T-cell (primary cell): ENCODE measurements at regions not wholly inside any gene's neighbourhood (a gene's known extent, or its start where the extent isn't known, plus 50 kb on each side); places are given as distances from the start of the nearest gene placed in this dataset.

Source experiments
- ATAC-seq, 4 experiments: fragments of 200-7000 bp in 3 of 4; fragments of 150-1000 bp in 1 of 4; cut with Tn5 transposase; replicated peaks in 1 of 4; 1 replicate in 3 of 4; 2 replicates in 1 of 4; pipeline ENCODE4 v1.10.0; 2021; ENCODE audit warnings: moderate library complexity in 3 of 4, mild to moderate bottlenecking in 2 of 4, moderate number of reproducible peaks in 1 of 4
- CTCF ChIA-PET, 2 donors: fragments of 300-600 bp; sonication (Branson Sonifier 250); formaldehyde crosslinking; loops; one replicate each; lab custom pipeline; 2022; ENCODE audit warnings: antibody characterized with exemption in 2 of 2; lab: Charles Lee
- POLR2A ChIA-PET, 2 donors: fragments of 300-600 bp; sonication (Branson Sonifier 250); formaldehyde crosslinking; loops; one replicate each; lab custom pipeline; 2022; ENCODE audit warnings: antibody characterized with exemption in 2 of 2; lab: Charles Lee
- DNase-seq, 35 experiments: peaks; one replicate each; pipeline versions ENCODE4 v3.0.0 to v3.0.0-alpha.2; 2013 to 2023
- H3K27ac ChIP-seq: one replicate; pipeline ENCODE4 v1.5.1; 2013; ENCODE audit warnings: low read length
- H3K27me3 ChIP-seq, 2 experiments: replicated peaks in 1 of 2; 1 replicate in 1 of 2; 2 replicates in 1 of 2; pipeline versions ENCODE4 v1.6.1 to v1.7.0; 2013; ENCODE audit warnings: low read length in 1 of 2, mixed read lengths in 1 of 2; ENCODE audit not compliant: control insufficient read depth in 2 of 2, insufficient read depth in 2 of 2; ENCODE audit errors: extremely low read depth in 1 of 2
- H3K36me3 ChIP-seq, 2 donors: 1 replicate in 1 of 2; 2 replicates in 1 of 2; pipeline versions ENCODE4 v1.6.1 to v1.7.0; 2013; ENCODE audit warnings: low read length in 1 of 2; ENCODE audit not compliant: control insufficient read depth in 2 of 2, insufficient read depth in 1 of 2; ENCODE audit errors: extremely low read depth in 1 of 2
- H3K4me1 ChIP-seq, 2 experiments: 1 replicate in 1 of 2; 2 replicates in 1 of 2; pipeline versions ENCODE4 v1.6.1 to v1.7.0; 2013; ENCODE audit warnings: low read length in 2 of 2, mixed read lengths in 1 of 2; ENCODE audit not compliant: insufficient read depth in 2 of 2, control insufficient read depth in 1 of 2; ENCODE audit errors: extremely low read depth in 1 of 2
- H3K4me3 ChIP-seq, 2 donors: 1 replicate in 1 of 2; 2 replicates in 1 of 2; pipeline versions ENCODE4 v1.5.1 to v1.7.0; 2013; ENCODE audit warnings: mild to moderate bottlenecking in 2 of 2, low read length in 1 of 2, moderate library complexity in 1 of 2; ENCODE audit not compliant: control insufficient read depth in 1 of 2; ENCODE audit errors: extremely low read depth in 1 of 2
- H3K9me3 ChIP-seq: 2 replicates; pipeline ENCODE4 v1.7.0; 2013
- H3K27ac Mint-ChIP-seq, 2 donors: one replicate each; pipeline ENCODE4 v1.8.0; 2020 to 2021; ENCODE audit warnings: mild to moderate bottlenecking in 2 of 2, mixed read lengths in 2 of 2
- H3K27me3 Mint-ChIP-seq, 2 donors: one replicate each; pipeline ENCODE4 v1.8.0; 2021 to 2022; ENCODE audit warnings: mixed read lengths in 2 of 2
- H3K36me3 Mint-ChIP-seq: one replicate; pipeline ENCODE4 v1.8.0; 2021; ENCODE audit warnings: mixed read lengths
- H3K4me1 Mint-ChIP-seq, 3 donors: one replicate each; pipeline ENCODE4 v1.8.0; 2020 to 2022; ENCODE audit warnings: mixed read lengths in 3 of 3, mild to moderate bottlenecking in 1 of 3
- H3K4me3 Mint-ChIP-seq, 3 donors: one replicate each; pipeline ENCODE4 v1.8.0; 2020 to 2022; ENCODE audit warnings: mild to moderate bottlenecking in 3 of 3, mixed read lengths in 3 of 3, moderate library complexity in 3 of 3
- H3K9me3 Mint-ChIP-seq, 3 donors: one replicate each; pipeline ENCODE4 v1.8.0; 2020 to 2022; ENCODE audit warnings: mixed read lengths in 3 of 3
- WGBS: methylation state at CpG from one replicate; pipeline ENCODE4 v1.1.5; 2013; ENCODE audit warnings: missing lambda C conversion rate; ENCODE audit not compliant: insufficient coverage; 5-methylcytosine and 5-hydroxymethylcytosine counted together

- no peaks in the 10 kb centered on the region for H3K36me3 Mint-ChIP-seq
- H3K27me3 Mint-ChIP-seq = no peaks in the 10 kb centered on the region
- Histone ChIP-seq H3K9me3 (no peaks in the 10 kb centered on the region), H3K36me3 (no peaks in the 10 kb centered on the region), H3K27me3 (no peaks in the 10 kb centered on the region), H3K4me1 (no peaks in the 10 kb centered on the region), H3K4me3 (no peak overlapping the region), H3K27ac (no peak overlapping the region)
- no peaks in the 10 kb centered on the region for H3K4me1 Mint-ChIP-seq
- DNase-seq (no peak), ATAC-seq (no peak)
- no peak overlapping the region for H3K4me3 Mint-ChIP-seq
- no peak overlapping the region for H3K27ac Mint-ChIP-seq
- 81% methylated on average over 7 of the region's 7 CpGs for WGBS
- ChIA-PET POLR2A (no interaction called here), CTCF (no interaction called here)
- H3K9me3 Mint-ChIP-seq = peaks cover 14 to 29% (median 20%) of the 10 kb centered on the region in 3 donors
Measured at GRCh38 chr21:20424943-20425342, 573.3 kb upstream of the NCAM2 start.

GRCh38 chr21:20425856-20426255 lies 572.4 kb upstream of the NCAM2 start:
- Histone ChIP-seq H3K4me1 (no peaks in the 10 kb centered on the region), H3K27me3 (no peaks in the 10 kb centered on the region), H3K27ac (no peak overlapping the region), H3K9me3 (no peaks in the 10 kb centered on the region), H3K36me3 (no peaks in the 10 kb centered on the region), H3K4me3 (no peak overlapping the region)
- Mint-ChIP-seq H3K4me3 (no peak overlapping the region), H3K36me3 (no peaks in the 10 kb centered on the region), H3K9me3 (peaks cover 9 to 23% (median 21%) of the 10 kb centered on the region in 3 donors), H3K27me3 (no peaks in the 10 kb centered on the region), H3K4me1 (no peaks in the 10 kb centered on the region), H3K27ac (no peak overlapping the region)
- no peak for ATAC-seq
- ChIA-PET CTCF (no interaction called here), POLR2A (no interaction called here)
- no peak for DNase-seq
- 90% methylated on average over 10 of the region's 12 CpGs for WGBS

- CTCF ChIA-PET = no interaction called here
Measured at GRCh38 chr21:20440338-20440737, 557.9 kb upstream of the NCAM2 start.

GRCh38 chr21:20443558-20444155 lies 554.6 kb upstream of the NCAM2 start:
- no peak overlapping the region for H3K27ac Mint-ChIP-seq
- H3K27me3 ChIP-seq = no peaks in the 10 kb centered on the region
- no peaks in the 10 kb centered on the region for H3K4me1 Mint-ChIP-seq
- ChIA-PET CTCF (interaction anchor here in 1 of 2 donors (0.7 kb wide), 1 partner anchor 9 kb away, joined by 6 read pairs; no protein-coding TSS in a partner anchor), POLR2A (no interaction called here)
- ATAC-seq (no peak), DNase-seq (no peak)
- H3K27me3 Mint-ChIP-seq = no peaks in the 10 kb centered on the region
- H3K27ac ChIP-seq = no peak overlapping the region
- peaks cover 4 to 25% (median 19%) of the 10 kb centered on the region in 3 donors for H3K9me3 Mint-ChIP-seq
- no peaks in the 10 kb centered on the region for H3K4me1 ChIP-seq
- no peaks in the 10 kb centered on the region for H3K36me3 ChIP-seq
- 74% methylated on average over 3 of the region's 13 CpGs for WGBS
- no peak overlapping the region for H3K4me3 ChIP-seq
- no peaks in the 10 kb centered on the region for H3K36me3 Mint-ChIP-seq
- no peaks in the 10 kb centered on the region for H3K9me3 ChIP-seq
- no peak overlapping the region for H3K4me3 Mint-ChIP-seq

More at GRCh38 chr21:20440338-20440737, 557.9 kb upstream of the NCAM2 start:
- H3K9me3 ChIP-seq = no peaks in the 10 kb centered on the region
- H3K36me3 Mint-ChIP-seq = no peaks in the 10 kb centered on the region
- H3K4me1 Mint-ChIP-seq = no peaks in the 10 kb centered on the region
- H3K4me3 ChIP-seq = no peak overlapping the region
- no peaks in the 10 kb centered on the region for H3K27me3 Mint-ChIP-seq
- no peak overlapping the region for H3K4me3 Mint-ChIP-seq
- ATAC-seq (no peak), DNase-seq (no peak)
- no CpG with 5 or more reads among the region's 5 CpGs for WGBS
- POLR2A ChIA-PET = no interaction called here
- no peak overlapping the region for H3K27ac Mint-ChIP-seq
- H3K9me3 Mint-ChIP-seq = peaks cover 9 to 39% (median 35%) of the 10 kb centered on the region in 3 donors
- no peaks in the 10 kb centered on the region for H3K27me3 ChIP-seq
- no peaks in the 10 kb centered on the region for H3K36me3 ChIP-seq
- H3K27ac ChIP-seq = no peak overlapping the region
- no peaks in the 10 kb centered on the region for H3K4me1 ChIP-seq

- H3K36me3 ChIP-seq = no peaks in the 10 kb centered on the region
- H3K27ac ChIP-seq = no peak overlapping the region
- H3K4me1 ChIP-seq = no peaks in the 10 kb centered on the region
- no CpG with 5 or more reads among the region's 2 CpGs for WGBS
- peaks cover 4 to 25% (median 19%) of the 10 kb centered on the region in 3 donors for H3K9me3 Mint-ChIP-seq
- no peaks in the 10 kb centered on the region for H3K36me3 Mint-ChIP-seq
- CTCF ChIA-PET = no interaction called here
- no peak for DNase-seq
- no peak overlapping the region for H3K4me3 Mint-ChIP-seq
- H3K4me3 ChIP-seq = no peak overlapping the region
- H3K27me3 Mint-ChIP-seq = no peaks in the 10 kb centered on the region
- ATAC-seq = no peak
- no peaks in the 10 kb centered on the region for H3K27me3 ChIP-seq
- POLR2A ChIA-PET = no interaction called here
- no peaks in the 10 kb centered on the region for H3K4me1 Mint-ChIP-seq
- H3K27ac Mint-ChIP-seq = no peak overlapping the region
- no peaks in the 10 kb centered on the region for H3K9me3 ChIP-seq
Measured at GRCh38 chr21:20445971-20446370, 552.2 kb upstream of the NCAM2 start.

- Histone ChIP-seq H3K27me3 (no peaks in the 10 kb centered on the region), H3K36me3 (no peaks in the 10 kb centered on the region), H3K4me3 (no peak overlapping the region), H3K27ac (no peak overlapping the region), H3K9me3 (no peaks in the 10 kb centered on the region), H3K4me1 (no peaks in the 10 kb centered on the region)
- Mint-ChIP-seq H3K4me1 (no peaks in the 10 kb centered on the region), H3K9me3 (peaks cover 3 to 13% (median 4%) of the 10 kb centered on the region in 3 donors), H3K4me3 (no peak overlapping the region), H3K36me3 (no peaks in the 10 kb centered on the region), H3K27ac (no peak overlapping the region), H3K27me3 (no peaks in the 10 kb centered on the region)
- ChIA-PET CTCF (no interaction called here), POLR2A (no interaction called here)
- no peak for ATAC-seq
- no CpG with 5 or more reads among the region's 2 CpGs for WGBS
- DNase-seq = no peak
Measured at GRCh38 chr21:20451046-20451445, 547.2 kb upstream of the NCAM2 start.

- ChIA-PET CTCF (no interaction called here), POLR2A (no interaction called here)
- no peak overlapping the region for H3K4me3 ChIP-seq
- H3K4me1 ChIP-seq = no peaks in the 10 kb centered on the region
- no peaks in the 10 kb centered on the region for H3K27me3 ChIP-seq
- ATAC-seq (no peak), DNase-seq (no peak)
- WGBS = no CpG with 5 or more reads among the region's 4 CpGs
- H3K36me3 ChIP-seq = no peaks in the 10 kb centered on the region
- Mint-ChIP-seq H3K9me3 (peaks cover 3 to 15% (median 4%) of the 10 kb centered on the region in 3 donors), H3K4me3 (no peak overlapping the region), H3K4me1 (no peaks in the 10 kb centered on the region), H3K27ac (no peak overlapping the region), H3K27me3 (no peaks in the 10 kb centered on the region), H3K36me3 (no peaks in the 10 kb centered on the region)
- H3K27ac ChIP-seq = no peak overlapping the region
- no peaks in the 10 kb centered on the region for H3K9me3 ChIP-seq
Measured at GRCh38 chr21:20452935-20453334, 545.3 kb upstream of the NCAM2 start.
